ENCODE measurements at regions not wholly inside any gene's neighbourhood (a gene's known extent, or its start where the extent isn't known, plus 50 kb on each side); places are given as distances from the start of the nearest gene placed in this dataset.

- Histone ChIP-seq H3K9me3 (peaks cover 0 to 4% (median 0%) of the 10 kb centered on the region in 8 donors), H3K27me3 (replicated peaks in 1 of 7) (no peaks in the 10 kb centered on the region), H3K4me3 (no peak overlapping the region), H3K36me3 (no peaks in the 10 kb centered on the region), H3K4me1 (no peaks in the 10 kb centered on the region), H3K27ac (no peak overlapping the region)
- 60 to 82% (median 72%) methylated on average over 6 to 7 of the region's 7 CpGs for WGBS, 5 donors
- TF ChIP-seq POLR2AphosphoS5 (IDR thresholded peaks at IDR 0.05) (no peak), POLR2A (IDR thresholded peaks at IDR 0.05) (no peak), CTCF (IDR thresholded peaks at IDR 0.05 in 8 of 11, conservative IDR thresholded peaks at IDR 0.05 in 3 of 11) (no peak)
- no peak for DNase-seq
- intact Hi-C loops (cut with DNase I; ENCODE audit: low total_unique reads), result no loop called here
Measured at GRCh38 chrX:125003746-125004446, 315.8 kb upstream of the TEX13C start.

GRCh38 chrX:125004799-125005198 is 314.9 kb upstream of the TEX13C start:
- intact Hi-C loops (cut with DNase I; ENCODE audit: low total_unique reads), result no loop called here
- WGBS, 5 donors, result 23 to 79% (median 46%) methylated on average over 2 of the region's 2 CpGs
- Histone ChIP-seq H3K4me1 (no peaks in the 10 kb centered on the region), H3K36me3 (no peaks in the 10 kb centered on the region), H3K27me3 (replicated peaks in 1 of 7) (no peaks in the 10 kb centered on the region), H3K27ac (no peak overlapping the region), H3K9me3 (peaks cover 0 to 4% (median 0%) of the 10 kb centered on the region in 8 donors), H3K4me3 (no peak overlapping the region)
- no peak for TF ChIP-seq POLR2A (IDR thresholded peaks at IDR 0.05)
- no peak for TF ChIP-seq POLR2AphosphoS5 (IDR thresholded peaks at IDR 0.05)
- no peak for TF ChIP-seq CTCF (IDR thresholded peaks at IDR 0.05 in 8 of 11, conservative IDR thresholded peaks at IDR 0.05 in 3 of 11)
- DNase-seq, result no peak

GRCh38 chrX:125005863-125006262 is 313.8 kb upstream of the TEX13C start:
- Histone ChIP-seq H3K4me3 (no peak overlapping the region), H3K36me3 (no peaks in the 10 kb centered on the region), H3K9me3 (peaks cover 0 to 5% (median 0%) of the 10 kb centered on the region in 8 donors), H3K27me3 (replicated peaks in 1 of 7) (no peaks in the 10 kb centered on the region), H3K4me1 (no peaks in the 10 kb centered on the region), H3K27ac (no peak overlapping the region)
- DNase-seq, result peak; percentile 49
- intact Hi-C loops (cut with DNase I; ENCODE audit: low total_unique reads), result no loop called here
- TF ChIP-seq CTCF (IDR thresholded peaks at IDR 0.05 in 8 of 11, conservative IDR thresholded peaks at IDR 0.05 in 3 of 11) (no peak), POLR2AphosphoS5 (IDR thresholded peaks at IDR 0.05) (no peak), POLR2A (IDR thresholded peaks at IDR 0.05) (no peak)
- WGBS, 5 donors, result 42 to 67% (median 63%) methylated on average over 4 of the region's 4 CpGs

- Histone ChIP-seq H3K9me3 (peaks cover 0 to 13% (median 0%) of the 10 kb centered on the region in 8 donors), H3K4me3 (no peak overlapping the region), H3K27me3 (replicated peaks in 1 of 7) (no peaks in the 10 kb centered on the region), H3K4me1 (no peaks in the 10 kb centered on the region), H3K27ac (no peak overlapping the region), H3K36me3 (no peaks in the 10 kb centered on the region)
- TF ChIP-seq POLR2AphosphoS5 (IDR thresholded peaks at IDR 0.05) (no peak), POLR2A (IDR thresholded peaks at IDR 0.05) (no peak), CTCF (IDR thresholded peaks at IDR 0.05 in 8 of 11, conservative IDR thresholded peaks at IDR 0.05 in 3 of 11) (no peak)
- intact Hi-C loops (cut with DNase I; ENCODE audit: low total_unique reads), result no loop called here
- DNase-seq, result no peak
- WGBS, 5 donors, result 78 to 97% (median 90%) methylated on average over 3 of the region's 3 CpGs
Measured at GRCh38 chrX:125006704-125007103, 313.0 kb upstream of the TEX13C start.
